ENCODE measurements at regions not wholly inside any gene's neighbourhood (a gene's known extent, or its start where the extent isn't known, plus 50 kb on each side); places are given as distances from the start of the nearest gene placed in this dataset.

DNA sequence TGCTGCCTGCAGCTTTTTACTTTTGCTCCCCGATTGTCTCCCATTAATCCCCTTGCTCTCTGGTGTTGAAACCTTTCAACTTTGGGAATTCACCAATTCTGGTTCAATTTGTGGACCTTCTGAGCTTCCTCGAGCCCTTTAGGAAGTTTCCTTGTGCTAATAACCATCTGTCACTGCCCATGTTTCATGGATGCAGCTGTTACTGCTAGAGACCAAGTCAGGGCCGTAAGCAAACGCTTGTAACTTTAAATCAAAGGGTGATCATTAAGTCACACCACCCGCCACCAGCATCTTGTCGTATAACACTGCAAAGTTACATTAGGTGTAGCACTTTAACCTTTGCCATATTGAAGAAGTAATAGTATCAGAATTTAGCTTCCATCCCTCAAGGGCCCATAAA lies 268.3 kb upstream of the SASH1 start:
- TF ChIP-seq POLR2A (IDR thresholded peaks at IDR 0.05): no peak
- TF ChIP-seq, protein P1, sequence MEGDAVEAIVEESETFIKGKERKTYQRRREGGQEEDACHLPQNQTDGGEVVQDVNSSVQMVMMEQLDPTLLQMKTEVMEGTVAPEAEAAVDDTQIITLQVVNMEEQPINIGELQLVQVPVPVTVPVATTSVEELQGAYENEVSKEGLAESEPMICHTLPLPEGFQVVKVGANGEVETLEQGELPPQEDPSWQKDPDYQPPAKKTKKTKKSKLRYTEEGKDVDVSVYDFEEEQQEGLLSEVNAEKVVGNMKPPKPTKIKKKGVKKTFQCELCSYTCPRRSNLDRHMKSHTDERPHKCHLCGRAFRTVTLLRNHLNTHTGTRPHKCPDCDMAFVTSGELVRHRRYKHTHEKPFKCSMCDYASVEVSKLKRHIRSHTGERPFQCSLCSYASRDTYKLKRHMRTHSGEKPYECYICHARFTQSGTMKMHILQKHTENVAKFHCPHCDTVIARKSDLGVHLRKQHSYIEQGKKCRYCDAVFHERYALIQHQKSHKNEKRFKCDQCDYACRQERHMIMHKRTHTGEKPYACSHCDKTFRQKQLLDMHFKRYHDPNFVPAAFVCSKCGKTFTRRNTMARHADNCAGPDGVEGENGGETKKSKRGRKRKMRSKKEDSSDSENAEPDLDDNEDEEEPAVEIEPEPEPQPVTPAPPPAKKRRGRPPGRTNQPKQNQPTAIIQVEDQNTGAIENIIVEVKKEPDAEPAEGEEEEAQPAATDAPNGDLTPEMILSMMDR (IDR thresholded peaks at IDR 0.05): no peak
